ENCODE measurements at regions not wholly inside any gene's neighbourhood (a gene's known extent, or its start where the extent isn't known, plus 50 kb on each side); places are given as distances from the start of the nearest gene placed in this dataset.

DNA sequence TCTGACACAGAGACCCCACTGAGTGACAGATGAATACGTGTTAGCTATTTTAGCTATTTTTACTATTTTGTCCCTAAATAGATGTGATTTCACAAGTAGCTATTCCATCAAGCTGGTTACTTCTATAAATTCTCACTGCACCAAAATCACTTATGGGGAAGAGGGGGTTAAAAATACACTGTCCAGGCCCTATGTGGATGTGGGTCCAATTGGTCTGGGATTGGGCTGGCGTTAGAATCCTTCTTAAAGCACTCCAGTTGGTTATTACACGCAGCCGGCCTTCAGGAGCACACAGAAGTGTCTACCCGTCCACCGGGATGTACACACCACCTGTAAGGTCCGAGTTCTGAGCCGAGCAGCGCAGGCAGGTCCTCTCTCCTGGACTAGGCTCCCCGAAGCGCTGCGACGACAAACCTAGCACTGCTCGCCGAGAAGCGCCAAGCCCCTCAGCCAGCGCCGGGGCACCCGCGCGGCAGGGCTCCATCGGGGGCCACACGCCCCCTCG, 222.3 kb upstream of the MKLN1 start:
- TF ChIP-seq, protein P1, sequence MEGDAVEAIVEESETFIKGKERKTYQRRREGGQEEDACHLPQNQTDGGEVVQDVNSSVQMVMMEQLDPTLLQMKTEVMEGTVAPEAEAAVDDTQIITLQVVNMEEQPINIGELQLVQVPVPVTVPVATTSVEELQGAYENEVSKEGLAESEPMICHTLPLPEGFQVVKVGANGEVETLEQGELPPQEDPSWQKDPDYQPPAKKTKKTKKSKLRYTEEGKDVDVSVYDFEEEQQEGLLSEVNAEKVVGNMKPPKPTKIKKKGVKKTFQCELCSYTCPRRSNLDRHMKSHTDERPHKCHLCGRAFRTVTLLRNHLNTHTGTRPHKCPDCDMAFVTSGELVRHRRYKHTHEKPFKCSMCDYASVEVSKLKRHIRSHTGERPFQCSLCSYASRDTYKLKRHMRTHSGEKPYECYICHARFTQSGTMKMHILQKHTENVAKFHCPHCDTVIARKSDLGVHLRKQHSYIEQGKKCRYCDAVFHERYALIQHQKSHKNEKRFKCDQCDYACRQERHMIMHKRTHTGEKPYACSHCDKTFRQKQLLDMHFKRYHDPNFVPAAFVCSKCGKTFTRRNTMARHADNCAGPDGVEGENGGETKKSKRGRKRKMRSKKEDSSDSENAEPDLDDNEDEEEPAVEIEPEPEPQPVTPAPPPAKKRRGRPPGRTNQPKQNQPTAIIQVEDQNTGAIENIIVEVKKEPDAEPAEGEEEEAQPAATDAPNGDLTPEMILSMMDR (conservative IDR thresholded peaks at IDR 0.05; ENCODE audit: low read depth, low read length): no peak
- TF ChIP-seq EZH2 (IDR thresholded peaks at IDR 0.05; ENCODE audit: borderline replicate concordance, low read depth, low read length, poor library complexity, severe bottlenecking): no peak

Measured in A673 (cell line).